ENCODE measurements at regions not wholly inside any gene's neighbourhood (a gene's known extent, or its start where the extent isn't known, plus 50 kb on each side); places are given as distances from the start of the nearest gene placed in this dataset.

GRCh38 chr11:70521475-70522308 is 123.4 kb downstream of the CTTN start:
- TF ChIP-seq PATZ1 (CRISPR knock-in tag; IDR thresholded peaks at IDR 0.05; ENCODE audit: borderline replicate concordance): no peak
- no peak for TF ChIP-seq HNRNPH1 (optimal IDR thresholded peaks at IDR 0.05; ENCODE audit: low read depth, low read length)
- TF ChIP-seq ZFX (CRISPR knock-in tag; IDR thresholded peaks at IDR 0.05): no peak
- TF ChIP-seq ATF4 (CRISPR knock-in tag; IDR thresholded peaks at IDR 0.05): no peak
- TF ChIP-seq NFYB (IDR thresholded peaks at IDR 0.05; ENCODE audit: extremely low read depth, insufficient read length): no peak
- no peak for TF ChIP-seq ZNF609 (CRISPR knock-in tag; IDR thresholded peaks at IDR 0.05; ENCODE audit: borderline replicate concordance)
- no peak for TF ChIP-seq GATA2 (CRISPR knock-in tag; IDR thresholded peaks at IDR 0.05)
- TF ChIP-seq MAX (CRISPR knock-in tag; IDR thresholded peaks at IDR 0.05): no peak
- TF ChIP-seq ELK3 (CRISPR knock-in tag; IDR thresholded peaks at IDR 0.05): no peak
- TF ChIP-seq CTCF (IDR thresholded peaks at IDR 0.05 in 2 of 3, conservative IDR thresholded peaks at IDR 0.05 in 1 of 3; ENCODE audit: insufficient read depth in 2 of 3, low read depth in 1 of 3, low read length in 3 of 3): no peak

All from K562 (cell line).